ENCODE measurements at regions not wholly inside any gene's neighbourhood (a gene's known extent, or its start where the extent isn't known, plus 50 kb on each side); places are given as distances from the start of the nearest gene placed in this dataset.

DNA sequence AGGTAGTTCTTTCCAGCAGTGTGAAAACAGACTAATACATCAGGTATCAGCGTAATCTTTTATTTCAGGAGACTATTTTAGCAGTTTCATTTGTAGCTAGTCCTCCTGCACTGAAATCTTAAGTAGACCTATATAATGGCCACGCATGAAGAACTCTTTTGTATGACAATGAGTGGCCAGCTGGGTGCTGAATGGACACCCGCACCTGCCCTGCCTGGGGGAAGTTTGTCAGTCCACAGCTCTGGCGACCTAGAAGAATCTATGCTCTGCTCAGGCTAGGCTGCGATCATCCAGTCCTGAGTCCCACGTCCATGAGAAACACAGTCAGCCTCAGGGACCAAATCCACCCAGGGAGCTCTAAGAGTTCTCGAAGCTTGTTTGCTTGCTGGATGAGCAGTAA, 709.2 kb upstream of the ID2 start:
- TF ChIP-seq, protein P1, sequence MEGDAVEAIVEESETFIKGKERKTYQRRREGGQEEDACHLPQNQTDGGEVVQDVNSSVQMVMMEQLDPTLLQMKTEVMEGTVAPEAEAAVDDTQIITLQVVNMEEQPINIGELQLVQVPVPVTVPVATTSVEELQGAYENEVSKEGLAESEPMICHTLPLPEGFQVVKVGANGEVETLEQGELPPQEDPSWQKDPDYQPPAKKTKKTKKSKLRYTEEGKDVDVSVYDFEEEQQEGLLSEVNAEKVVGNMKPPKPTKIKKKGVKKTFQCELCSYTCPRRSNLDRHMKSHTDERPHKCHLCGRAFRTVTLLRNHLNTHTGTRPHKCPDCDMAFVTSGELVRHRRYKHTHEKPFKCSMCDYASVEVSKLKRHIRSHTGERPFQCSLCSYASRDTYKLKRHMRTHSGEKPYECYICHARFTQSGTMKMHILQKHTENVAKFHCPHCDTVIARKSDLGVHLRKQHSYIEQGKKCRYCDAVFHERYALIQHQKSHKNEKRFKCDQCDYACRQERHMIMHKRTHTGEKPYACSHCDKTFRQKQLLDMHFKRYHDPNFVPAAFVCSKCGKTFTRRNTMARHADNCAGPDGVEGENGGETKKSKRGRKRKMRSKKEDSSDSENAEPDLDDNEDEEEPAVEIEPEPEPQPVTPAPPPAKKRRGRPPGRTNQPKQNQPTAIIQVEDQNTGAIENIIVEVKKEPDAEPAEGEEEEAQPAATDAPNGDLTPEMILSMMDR (IDR thresholded peaks at IDR 0.05): no peak
- no peak for TF ChIP-seq POLR2A (IDR thresholded peaks at IDR 0.05)
